ENCODE measurements at regions not wholly inside any gene's neighbourhood (a gene's known extent, or its start where the extent isn't known, plus 50 kb on each side); places are given as distances from the start of the nearest gene placed in this dataset.

DNA sequence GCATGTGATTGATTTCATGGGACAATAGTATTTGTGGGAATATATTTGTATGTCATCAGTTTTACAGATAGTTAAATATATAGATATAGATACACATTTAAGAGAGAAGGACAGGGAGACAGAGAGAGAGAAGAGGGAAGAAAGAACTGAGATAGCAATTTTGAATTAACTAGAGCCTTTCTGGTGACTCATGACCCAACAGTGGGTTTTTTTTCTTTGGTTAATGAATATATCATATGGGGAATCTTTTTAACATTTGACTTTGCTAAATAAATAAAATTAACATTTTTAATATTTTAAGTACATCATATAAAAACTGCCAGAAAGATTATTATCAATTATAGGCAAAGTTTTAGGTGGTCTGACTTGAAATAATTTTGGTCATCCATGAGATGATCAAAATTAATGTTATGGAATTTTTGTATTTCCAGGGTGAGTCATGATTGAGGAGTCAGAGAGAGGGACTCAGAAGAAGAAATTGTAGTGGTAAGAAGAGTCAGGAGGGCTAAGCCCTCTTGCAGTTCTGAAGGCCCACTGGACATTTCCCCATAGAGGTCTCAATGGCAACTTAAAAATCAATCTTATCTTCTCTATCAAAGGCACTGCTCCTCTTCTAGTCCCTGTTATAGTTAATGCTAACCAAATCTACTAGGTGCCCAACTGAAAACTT is 508.1 kb upstream of the MAP3K7 start (continued):
- TF ChIP-seq CHD7 (IDR thresholded peaks at IDR 0.05; ENCODE audit: insufficient replicate concordance, low read length) (no peak), POU5F1 (IDR thresholded peaks at IDR 0.05; ENCODE audit: low read depth, low read length) (no peak), BRCA1 (IDR thresholded peaks at IDR 0.05; ENCODE audit: low read depth, low read length) (no peak), SRF (IDR thresholded peaks at IDR 0.05; ENCODE audit: low read depth, low read length) (no peak), JUND (IDR thresholded peaks at IDR 0.05; ENCODE audit: low read length) (no peak), YY1 (IDR thresholded peaks at IDR 0.05; ENCODE audit: low read depth, low read length) (no peak), TCF12 (IDR thresholded peaks at IDR 0.05; ENCODE audit: low read depth, low read length) (no peak), MAX (IDR thresholded peaks at IDR 0.05) (no peak), KDM5A (IDR thresholded peaks at IDR 0.05; ENCODE audit: low read length) (no peak), CBX5 (IDR thresholded peaks at IDR 0.05; ENCODE audit: low read depth, low read length) (no peak), BCL11A (IDR thresholded peaks at IDR 0.05; ENCODE audit: low read depth in 2 of 2, low read length in 2 of 2) (no peak)

All from H1 (cell line).